GM23338 (cell line): ENCODE measurements at regions not wholly inside any gene's neighbourhood (a gene's known extent, or its start where the extent isn't known, plus 50 kb on each side); places are given as distances from the start of the nearest gene placed in this dataset.

Experiments
- ATAC-seq: fragments of 200-7000 bp; cut with Tn5 transposase; 3 replicates; pipeline ENCODE4 v1.9.1; 2020
- DNase-seq: peaks from one replicate; pipeline ENCODE4 v3.0.0-alpha.2; 2015; ENCODE audit warnings: low spot score
- H2AFZ ChIP-seq: fragments of 200-600 bp; sonication (generic); 2 replicates; pipeline ENCODE4 v1.8.0; 2016; ENCODE audit warnings: antibody characterized with exemption, mild to moderate bottlenecking, moderate library complexity
- H3F3A ChIP-seq: fragments of 200-600 bp; sonication (generic); replicated peaks from 2 replicates; pipeline ENCODE4 v1.8.0; 2017; ENCODE audit warnings: antibody characterized with exemption, mixed run types, low read depth
- H3K27ac ChIP-seq: fragments of 200-600 bp; sonication (generic); 2 replicates; pipeline ENCODE4 v1.6.1; 2016; ENCODE audit warnings: low read depth
- H3K27me3 ChIP-seq: fragments of 200-600 bp; sonication (generic); 2 replicates; pipeline ENCODE4 v1.8.0; 2016; ENCODE audit warnings: mild to moderate bottlenecking, mixed run types, moderate library complexity; ENCODE audit not compliant: insufficient read depth
- H3K36me3 ChIP-seq: fragments of 200-600 bp; sonication (generic); 2 replicates; pipeline ENCODE4 v1.8.0; 2016; ENCODE audit warnings: mild to moderate bottlenecking; ENCODE audit not compliant: insufficient read depth
- H3K4me1 ChIP-seq: fragments of 200-600 bp; sonication (generic); 2 replicates; pipeline ENCODE4 v1.8.0; 2016; ENCODE audit warnings: mild to moderate bottlenecking, moderate library complexity; ENCODE audit not compliant: insufficient read depth
- H3K4me2 ChIP-seq: fragments of 200-600 bp; sonication (generic); 2 replicates; pipeline ENCODE4 v1.7.1; 2017; ENCODE audit warnings: mixed run types
- H3K4me3 ChIP-seq: fragments of 200-600 bp; sonication (generic); 2 replicates; pipeline ENCODE4 v1.6.1; 2016; ENCODE audit warnings: mixed run types
- H3K79me2 ChIP-seq: fragments of 200-600 bp; sonication (generic); replicated peaks from 2 replicates; pipeline ENCODE4 v1.8.0; 2017; ENCODE audit warnings: mild to moderate bottlenecking; ENCODE audit not compliant: insufficient read depth
- H3K9me2 ChIP-seq: fragments of 200-600 bp; sonication (generic); 2 replicates; pipeline ENCODE4 v1.8.0; 2017; ENCODE audit not compliant: insufficient read depth
- H4K20me1 ChIP-seq: fragments of 200-600 bp; sonication (generic); replicated peaks from 2 replicates; pipeline ENCODE4 v1.8.0; 2017; ENCODE audit warnings: mild to moderate bottlenecking; ENCODE audit not compliant: insufficient read depth
- H3K27ac Mint-ChIP-seq: 2 replicates; pipeline ENCODE4 v1.8.0; 2020; ENCODE audit warnings: inconsistent platforms, mild to moderate bottlenecking, moderate library complexity, mixed read lengths
- H3K27me3 Mint-ChIP-seq: 3 replicates; pipeline ENCODE4 v1.8.0; 2022; ENCODE audit warnings: low read depth, mild to moderate bottlenecking, moderate library complexity, mixed read lengths, inconsistent platforms; ENCODE audit not compliant: insufficient read depth, poor library complexity
- H3K36me3 Mint-ChIP-seq: 3 replicates; pipeline ENCODE4 v1.8.0; 2021; ENCODE audit warnings: low read depth, mild to moderate bottlenecking, inconsistent platforms, moderate library complexity, mixed read lengths
- H3K4me1 Mint-ChIP-seq: 3 replicates; pipeline ENCODE4 v1.8.0; 2020; ENCODE audit warnings: mild to moderate bottlenecking, inconsistent platforms, mixed read lengths
- H3K4me3 Mint-ChIP-seq: 3 replicates; pipeline ENCODE4 v1.8.0; 2021; ENCODE audit warnings: moderate library complexity, mild to moderate bottlenecking, inconsistent platforms, mixed read lengths
- H3K9me3 Mint-ChIP-seq: 3 replicates; pipeline ENCODE4 v1.8.0; 2020; ENCODE audit warnings: moderate library complexity, mild to moderate bottlenecking, inconsistent platforms, mixed read lengths
- CREB1 ChIP-seq: fragments of 250-450 bp; sonication (Bioruptor Pico); IDR thresholded peaks from 2 replicates; pipeline ENCODE4 v1.5.0; 2020; ENCODE audit warnings: low read depth, mild to moderate bottlenecking, moderate library complexity
- CTCF ChIP-seq, 2 experiments: fragments of 200-600 bp in 1 of 2; sonication (generic) in 1 of 2; conservative IDR thresholded peaks; 2 replicates each; pipeline versions ENCODE4 v1.5.1 to v1.6.1; 2016 to 2017; ENCODE audit warnings: antibody characterized with exemption in 2 of 2, low read depth in 2 of 2, mild to moderate bottlenecking in 2 of 2, moderate library complexity in 1 of 2
- ETS1 ChIP-seq: IDR thresholded peaks from 2 replicates; pipeline ENCODE4 v1.6.1; 2016; ENCODE audit warnings: antibody characterized with exemption
- EZH2 ChIP-seq: fragments of 200-600 bp; sonication (generic); IDR thresholded peaks from one replicate; pipeline ENCODE4 v1.8.0; 2017; ENCODE audit warnings: antibody characterized with exemption, mild to moderate bottlenecking, low read depth; ENCODE audit not compliant: unreplicated experiment
- EZH2phosphoT487 ChIP-seq: fragments of 200-600 bp; sonication (generic); IDR thresholded peaks from one replicate; pipeline ENCODE4 v1.8.1; 2018; ENCODE audit warnings: antibody characterized with exemption; ENCODE audit not compliant: unreplicated experiment
- JUNB ChIP-seq: IDR thresholded peaks from one replicate; pipeline ENCODE4 v1.6.1; 2016; ENCODE audit warnings: antibody characterized with exemption; ENCODE audit not compliant: unreplicated experiment
- REST ChIP-seq: IDR thresholded peaks from one replicate; pipeline ENCODE4 v1.6.1; 2018; ENCODE audit warnings: antibody characterized with exemption; ENCODE audit not compliant: unreplicated experiment
- ZNF114 ChIP-seq: fragments of 250-450 bp; sonication (Bioruptor Pico); IDR thresholded peaks from 2 replicates; pipeline ENCODE4 v1.5.0; 2020; ENCODE audit warnings: mild to moderate bottlenecking, moderate library complexity
- ZNF331 ChIP-seq: fragments of 250-450 bp; sonication (Bioruptor Pico); IDR thresholded peaks from 2 replicates; pipeline ENCODE4 v1.5.0; 2020; ENCODE audit warnings: low read depth, mild to moderate bottlenecking, moderate library complexity
- ZNF462 ChIP-seq: fragments of 250-450 bp; sonication (Bioruptor Pico); IDR thresholded peaks from 2 replicates; pipeline ENCODE4 v1.5.0; 2020; ENCODE audit warnings: mild to moderate bottlenecking, moderate library complexity

- peaks cover 4% of the 10 kb centered on the region; the same call in 1 of the 2 replicates for H3K4me1 ChIP-seq
- H3F3A ChIP-seq: no peaks in the 10 kb centered on the region
- no peak overlapping the region for H3K27ac Mint-ChIP-seq
These were observed 70.0 kb downstream of the MZT1 start for GRCh38 chr13:72657379-72657778.

More at GRCh38 chr13:72657379-72657778, 70.0 kb downstream of the MZT1 start:
- TF ChIP-seq EZH2phosphoT487 (no peak), ETS1 (no peak), ZNF462 (CRISPR knock-in tag) (no peak), CTCF (conservative IDR thresholded peaks at IDR 0.05; ENCODE audit: low read depth in 2 of 2) (no peak), JUNB (no peak), ZNF114 (no peak), ZNF331 (CRISPR knock-in tag) (no peak), EZH2 (no peak), REST (no peak), CREB1 (CRISPR knock-in tag) (no peak)
- H3K27me3 Mint-ChIP-seq: peaks cover 2% of the 10 kb centered on the region
- H3K4me1 Mint-ChIP-seq: peaks cover 3% of the 10 kb centered on the region; the same call in 2 of the 3 replicates
- no peaks in the 10 kb centered on the region for H3K27me3 ChIP-seq
- H3K9me2 ChIP-seq: no peaks in the 10 kb centered on the region; the same call in 1 of the 2 replicates
- no peaks in the 10 kb centered on the region for H3K36me3 Mint-ChIP-seq
- H3K9me3 Mint-ChIP-seq: peaks cover 2% of the 10 kb centered on the region; the same call in 2 of the 3 replicates
- DNase-seq (no peak), ATAC-seq (no peak)
- no peak overlapping the region for H2AFZ ChIP-seq
- no peak overlapping the region for H3K4me3 ChIP-seq
- no peaks in the 10 kb centered on the region for H3K79me2 ChIP-seq
- H3K4me3 Mint-ChIP-seq: no peak overlapping the region
- H3K4me2 ChIP-seq: no peak overlapping the region
- H4K20me1 ChIP-seq: no peaks in the 10 kb centered on the region
- H3K36me3 ChIP-seq: no peaks in the 10 kb centered on the region
- no peak overlapping the region for H3K27ac ChIP-seq
